ENCODE measurements at regions not wholly inside any gene's neighbourhood (a gene's known extent, or its start where the extent isn't known, plus 50 kb on each side); places are given as distances from the start of the nearest gene placed in this dataset.

GRCh38 chr9:129321286-129322021 lies 143.4 kb upstream of the IER5L start:
- 77 to 81% methylated on average over 20 of the region's 20 CpGs for WGBS, 2 donors
- peak overlapping the region in 3 of 4 donors; percentile 32 to 51 (median 49) for H3K4me3 ChIP-seq
- no peaks in the 10 kb centered on the region for H3K27me3 ChIP-seq
- no peaks in the 10 kb centered on the region for H3K36me3 ChIP-seq
- H3K9me3 ChIP-seq = no peaks in the 10 kb centered on the region
- intact Hi-C loops (cut with DNase I) = loop anchor here (5.0 kb wide), 3 partner anchors 161 to 291 kb away; no protein-coding TSS in a partner anchor
- H3K27ac ChIP-seq = peak overlapping the region; percentile 75 to 87 (median 82)
- no peak for TF ChIP-seq POLR2A (IDR thresholded peaks at IDR 0.05)
- TF ChIP-seq EP300 (IDR thresholded peaks at IDR 0.05) = no peak
- TF ChIP-seq CTCF (IDR thresholded peaks at IDR 0.05) = no peak
- TF ChIP-seq POLR2AphosphoS5 (IDR thresholded peaks at IDR 0.05) = no peak
- DNase-seq = peak; percentile 67
- H3K4me1 ChIP-seq = peaks cover 0 to 49% (median 41%) of the 10 kb centered on the region in 4 donors

- peaks cover 0 to 49% (median 43%) of the 10 kb centered on the region in 4 donors for H3K4me1 ChIP-seq
- intact Hi-C loops (cut with DNase I) = loop anchor here (5.0 kb wide), 3 partner anchors 162 to 292 kb away; no protein-coding TSS in a partner anchor
- 5 to 7% methylated on average over 46 of the region's 46 CpGs for WGBS, 2 donors
- H3K27me3 ChIP-seq = no peaks in the 10 kb centered on the region
- peak overlapping the region; percentile 75 to 87 (median 82) for H3K27ac ChIP-seq
- no peaks in the 10 kb centered on the region for H3K36me3 ChIP-seq
- TF ChIP-seq CTCF (IDR thresholded peaks at IDR 0.05) (peak in 3 of 4 experiments; percentile 13 to 27 (median 23)), EP300 (IDR thresholded peaks at IDR 0.05) (no peak), POLR2A (IDR thresholded peaks at IDR 0.05) (peak in 1 of 2 donors; percentile 32), POLR2AphosphoS5 (IDR thresholded peaks at IDR 0.05) (peak; percentile 29 to 64 (median 60))
- peak overlapping the region in 3 of 4 donors; percentile 32 to 51 (median 49) for H3K4me3 ChIP-seq
- H3K9me3 ChIP-seq = no peaks in the 10 kb centered on the region
- DNase-seq = peak; percentile 80
Observed at GRCh38 chr9:129320575-129321285, 142.7 kb upstream of the IER5L start.

- Histone ChIP-seq H3K36me3 (no peaks in the 10 kb centered on the region), H3K27me3 (no peaks in the 10 kb centered on the region), H3K4me3 (peak overlapping the region in 3 of 4 donors; percentile 32 to 51 (median 49)), H3K27ac (peak overlapping the region; percentile 75 to 87 (median 82)), H3K9me3 (no peaks in the 10 kb centered on the region), H3K4me1 (peaks cover 0 to 49% (median 43%) of the 10 kb centered on the region in 4 donors)
- no peak for TF ChIP-seq POLR2A (IDR thresholded peaks at IDR 0.05)
- TF ChIP-seq CTCF (IDR thresholded peaks at IDR 0.05) = no peak
- TF ChIP-seq EP300 (IDR thresholded peaks at IDR 0.05) = no peak
- no peak for TF ChIP-seq POLR2AphosphoS5 (IDR thresholded peaks at IDR 0.05)
- intact Hi-C loops (cut with DNase I) = loop anchor here (5.0 kb wide), 3 partner anchors 162 to 292 kb away; no protein-coding TSS in a partner anchor
- 38 to 42% methylated on average over 14 of the region's 14 CpGs for WGBS, 2 donors
- DNase-seq = peak; percentile 64
Observed at GRCh38 chr9:129319938-129320481, 141.9 kb upstream of the IER5L start.

- intact Hi-C loops (cut with DNase I) = no loop called here
- WGBS, 2 donors = 87% methylated on average over 30 of the region's 30 CpGs
Observed at GRCh38 chr9:129319076-129319937, 141.2 kb upstream of the IER5L start.

More at GRCh38 chr9:129319076-129319937, 141.2 kb upstream of the IER5L start:
- Histone ChIP-seq H3K9me3 (no peaks in the 10 kb centered on the region), H3K36me3 (no peaks in the 10 kb centered on the region), H3K27ac (peak overlapping the region; percentile 75 to 87 (median 82)), H3K27me3 (no peaks in the 10 kb centered on the region), H3K4me1 (peaks cover 0 to 49% (median 43%) of the 10 kb centered on the region in 4 donors), H3K4me3 (no peak overlapping the region)
- TF ChIP-seq CTCF (IDR thresholded peaks at IDR 0.05) = no peak
- TF ChIP-seq POLR2A (IDR thresholded peaks at IDR 0.05) = no peak
- no peak for TF ChIP-seq EP300 (IDR thresholded peaks at IDR 0.05)
- TF ChIP-seq POLR2AphosphoS5 (IDR thresholded peaks at IDR 0.05) = no peak
- DNase-seq = peak; percentile 65
